ENCODE measurements at regions not wholly inside any gene's neighbourhood (a gene's known extent, or its start where the extent isn't known, plus 50 kb on each side); places are given as distances from the start of the nearest gene placed in this dataset.

- no peak for TF ChIP-seq CTCF (conservative IDR thresholded peaks at IDR 0.05)
- no peak overlapping the region for H3K4me3 Mint-ChIP-seq
- H3K9me3 Mint-ChIP-seq = peaks cover 2% of the 10 kb centered on the region
Observed at GRCh38 chr1:214831956-214832355, 229.0 kb downstream of the CENPF start.

GRCh38 chr1:214833178-214833756 is 230.3 kb downstream of the CENPF start:
- Mint-ChIP-seq H3K27ac (ENCODE audit: unreplicated experiment) (no peak overlapping the region), H3K36me3 (ENCODE audit: low read depth) (no peaks in the 10 kb centered on the region), H3K4me3 (no peak overlapping the region), H3K27me3 (ENCODE audit: low read depth) (no peaks in the 10 kb centered on the region), H3K4me1 (no peaks in the 10 kb centered on the region), H3K9me3 (peaks cover 2% of the 10 kb centered on the region)
- no peak for TF ChIP-seq CTCF (conservative IDR thresholded peaks at IDR 0.05)
- DNase-seq (ENCODE audit: low read depth, low spot score) = no peak

More at GRCh38 chr1:214831956-214832355, 229.0 kb downstream of the CENPF start:
- Mint-ChIP-seq H3K4me1 (no peaks in the 10 kb centered on the region), H3K27me3 (ENCODE audit: low read depth) (no peaks in the 10 kb centered on the region), H3K36me3 (ENCODE audit: low read depth) (no peaks in the 10 kb centered on the region), H3K27ac (ENCODE audit: unreplicated experiment) (no peak overlapping the region)
- DNase-seq (ENCODE audit: low read depth, low spot score) = no peak

- no peak overlapping the region for H3K4me3 Mint-ChIP-seq
- no peak for TF ChIP-seq CTCF (conservative IDR thresholded peaks at IDR 0.05)
- H3K4me1 Mint-ChIP-seq = no peaks in the 10 kb centered on the region
- H3K27ac Mint-ChIP-seq (ENCODE audit: unreplicated experiment) = no peak overlapping the region
- no peak for DNase-seq (ENCODE audit: low read depth, low spot score)
- no peaks in the 10 kb centered on the region for H3K36me3 Mint-ChIP-seq (ENCODE audit: low read depth)
- no peaks in the 10 kb centered on the region for H3K27me3 Mint-ChIP-seq (ENCODE audit: low read depth)
- H3K9me3 Mint-ChIP-seq = peaks cover 2% of the 10 kb centered on the region
Observed at GRCh38 chr1:214837376-214837775, 234.4 kb downstream of the CENPF start.

- Mint-ChIP-seq H3K4me3 (no peak overlapping the region), H3K27ac (ENCODE audit: unreplicated experiment) (no peak overlapping the region), H3K9me3 (peaks cover 2% of the 10 kb centered on the region), H3K36me3 (ENCODE audit: low read depth) (no peaks in the 10 kb centered on the region), H3K27me3 (ENCODE audit: low read depth) (no peaks in the 10 kb centered on the region), H3K4me1 (no peaks in the 10 kb centered on the region)
- no peak for TF ChIP-seq CTCF (conservative IDR thresholded peaks at IDR 0.05)
- no peak for DNase-seq (ENCODE audit: low read depth, low spot score)
Observed at GRCh38 chr1:214838351-214838750, 235.4 kb downstream of the CENPF start.

GRCh38 chr1:214840356-214840755 is 237.4 kb downstream of the CENPF start:
- Mint-ChIP-seq H3K36me3 (ENCODE audit: low read depth) (no peaks in the 10 kb centered on the region), H3K27me3 (ENCODE audit: low read depth) (no peaks in the 10 kb centered on the region), H3K4me3 (no peak overlapping the region), H3K4me1 (no peaks in the 10 kb centered on the region), H3K9me3 (no peaks in the 10 kb centered on the region), H3K27ac (ENCODE audit: unreplicated experiment) (no peak overlapping the region)
- DNase-seq (ENCODE audit: low read depth, low spot score) = no peak
- TF ChIP-seq CTCF (conservative IDR thresholded peaks at IDR 0.05) = no peak

Measured in neural crest cell (in vitro differentiated cells).